Heart right ventricle (tissue), 16 donors: ENCODE measurements at regions not wholly inside any gene's neighbourhood (a gene's known extent, or its start where the extent isn't known, plus 50 kb on each side); places are given as distances from the start of the nearest gene placed in this dataset.
A peak's percentile ranks its signal among the peaks of the same experiment; 100 is the strongest.

Experiments
- ATAC-seq, 8 donors: fragments of 200-7000 bp; cut with Tn5 transposase; one replicate each; pipeline ENCODE4 v1.9.1; 2020; ENCODE audit warnings: mild to moderate bottlenecking in 8 of 8, moderate library complexity in 8 of 8, moderate number of reproducible peaks in 1 of 8
- DNase-seq, 2 donors: peaks; one replicate each; pipeline ENCODE4 v3.0.0-alpha.2; 2020
- H3K27ac ChIP-seq, 10 donors: fragments of 200-600 bp; sonication (generic) in 2 of 10; one replicate each; pipeline versions ENCODE4 v1.5.0 to v1.8.0; 2020 to 2022; ENCODE audit warnings: mild to moderate bottlenecking in 3 of 10
- H3K27me3 ChIP-seq, 7 donors: fragments of 200-600 bp; one replicate each; pipeline ENCODE4 v1.8.0; 2021 to 2022; ENCODE audit warnings: mild to moderate bottlenecking in 2 of 7
- H3K36me3 ChIP-seq, 9 donors: fragments of 200-600 bp; sonication (generic) in 1 of 9; one replicate each; pipeline versions ENCODE4 v1.5.0 to v1.8.0; 2020 to 2022; ENCODE audit warnings: mild to moderate bottlenecking in 2 of 9
- H3K4me1 ChIP-seq, 9 donors: fragments of 200-600 bp; sonication (generic) in 1 of 9; one replicate each; pipeline versions ENCODE4 v1.5.0 to v1.8.0; 2020 to 2022; ENCODE audit warnings: mild to moderate bottlenecking in 4 of 9
- H3K4me3 ChIP-seq, 10 donors: fragments of 200-600 bp; sonication (generic) in 2 of 10; one replicate each; pipeline versions ENCODE4 v1.5.0 to v1.8.0; 2020 to 2022; ENCODE audit warnings: mild to moderate bottlenecking in 7 of 10, moderate library complexity in 2 of 10
- H3K9me3 ChIP-seq, 11 donors: fragments of 200-600 bp in 10 of 11; sonication (generic) in 2 of 11; one replicate each; pipeline versions ENCODE4 v1.5.0 to v1.8.0; 2013 to 2022; ENCODE audit warnings: mild to moderate bottlenecking in 2 of 11, control low read depth in 1 of 11, moderate library complexity in 1 of 11
- WGBS, 2 donors: extraction: QIAGEN DNeasy Blood & Tissue Kit; methylation state at CpG; one replicate each; pipeline ENCODE4 v1.1.7; 2013; ENCODE audit warnings: inconsistent platforms in 1 of 2; 5-methylcytosine and 5-hydroxymethylcytosine counted together
- intact Hi-C, 10 donors: fragments of 100-400 bp; cut with DNase I; formaldehyde crosslinking; loops; one replicate each; pipeline versions ENCODE4 v1.11.1 to v1.14.2; 2022
- TF ChIP-seq, protein P1 (sequence below), 9 donors: fragments of 200-600 bp; sonication (generic) in 2 of 9; IDR thresholded peaks; one replicate each; pipeline versions ENCODE4 v1.5.0 to v1.8.0; 2021 to 2022; ENCODE audit warnings: antibody characterized with exemption in 9 of 9, mild to moderate bottlenecking in 5 of 9, moderate library complexity in 1 of 9
- donor health status: Arrhythmogenic right ventricular cardiomyopathy.
- donor health status: ischemic (EF 13 %, LVEDD 7.1; RV severe dilation, severe dysfunction).
- donor health status: healthy with polysubstance abuse.
- donor health status: DM: no; HTN: yes; CAD: no.
- donor health status: DM: no; HTN: no; CAD: no.
- donor health status: ischemic (EF 25% LVEDD 6.9; RV normal size, moderate dysfunction).
- donor health status: ischemic (EF 25% LVEDD 5.7; RV mildly dilated, moderate dysfunction).
- donor health status: healthy.
- donor health status: DM: yes; HTN: yes; CAD: no.
- donor health status: Ischemic cardiomyopathy.
- donor health status: ischemic (EF 35%, LVEDD 5.7; RV mildly dilated, moderate dysfunction).
- donor health status: nonischemic (EF 11% LVEDD 7.7; RV severe dilation, severe dysfunction).
- donor health status: DM: yes; HTN: yes; CAD: no.
- donor health status: PGD.
- donor health status: ischemic (EF 29% LVEDD 5.4; RV normal size, mild dysfunction).
- donor health status: nonischemic (EF 23%, LVEDD 6.1; RV moderate dilation, normal function).

DNA sequence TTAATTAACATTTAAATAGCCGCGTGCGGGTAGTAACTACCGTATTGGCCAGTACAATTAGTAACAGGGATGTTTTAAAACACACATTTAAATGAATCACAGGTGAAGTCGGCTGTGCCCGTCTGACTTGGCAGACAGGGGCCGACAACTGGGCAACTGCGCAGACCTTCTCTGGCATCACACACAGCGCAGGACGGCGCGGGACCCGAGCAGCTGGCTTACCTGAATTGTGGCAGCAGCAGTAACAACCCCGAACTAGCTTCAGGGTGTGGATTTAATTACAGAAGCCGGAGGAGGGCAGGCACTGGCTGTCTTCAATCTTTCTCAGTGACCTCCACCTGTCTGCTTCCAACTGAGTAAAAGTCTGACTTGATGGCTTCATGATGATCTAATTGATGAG, 91.7 kb downstream of the DACT2 start:
- Histone ChIP-seq H3K4me1 (peaks cover 0 to 13% (median 0%) of the 10 kb centered on the region in 9 donors), H3K27ac (no peak overlapping the region), H3K27me3 (peaks cover 0 to 57% (median 26%) of the 10 kb centered on the region in 7 donors), H3K36me3 (no peaks in the 10 kb centered on the region), H3K9me3 (no peaks in the 10 kb centered on the region), H3K4me3 (no peak overlapping the region)
- 93% methylated on average over 15 of the region's 15 CpGs for WGBS, 2 donors
- DNase-seq (no peak), ATAC-seq (no peak)
- TF ChIP-seq, protein P1, sequence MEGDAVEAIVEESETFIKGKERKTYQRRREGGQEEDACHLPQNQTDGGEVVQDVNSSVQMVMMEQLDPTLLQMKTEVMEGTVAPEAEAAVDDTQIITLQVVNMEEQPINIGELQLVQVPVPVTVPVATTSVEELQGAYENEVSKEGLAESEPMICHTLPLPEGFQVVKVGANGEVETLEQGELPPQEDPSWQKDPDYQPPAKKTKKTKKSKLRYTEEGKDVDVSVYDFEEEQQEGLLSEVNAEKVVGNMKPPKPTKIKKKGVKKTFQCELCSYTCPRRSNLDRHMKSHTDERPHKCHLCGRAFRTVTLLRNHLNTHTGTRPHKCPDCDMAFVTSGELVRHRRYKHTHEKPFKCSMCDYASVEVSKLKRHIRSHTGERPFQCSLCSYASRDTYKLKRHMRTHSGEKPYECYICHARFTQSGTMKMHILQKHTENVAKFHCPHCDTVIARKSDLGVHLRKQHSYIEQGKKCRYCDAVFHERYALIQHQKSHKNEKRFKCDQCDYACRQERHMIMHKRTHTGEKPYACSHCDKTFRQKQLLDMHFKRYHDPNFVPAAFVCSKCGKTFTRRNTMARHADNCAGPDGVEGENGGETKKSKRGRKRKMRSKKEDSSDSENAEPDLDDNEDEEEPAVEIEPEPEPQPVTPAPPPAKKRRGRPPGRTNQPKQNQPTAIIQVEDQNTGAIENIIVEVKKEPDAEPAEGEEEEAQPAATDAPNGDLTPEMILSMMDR (IDR thresholded peaks at IDR 0.05), result no peak
- intact Hi-C loops, result loop anchor here in 1 of 10 donors (10.0 kb wide), 1 partner anchor 97 kb away; no protein-coding TSS in a partner anchor

DNA sequence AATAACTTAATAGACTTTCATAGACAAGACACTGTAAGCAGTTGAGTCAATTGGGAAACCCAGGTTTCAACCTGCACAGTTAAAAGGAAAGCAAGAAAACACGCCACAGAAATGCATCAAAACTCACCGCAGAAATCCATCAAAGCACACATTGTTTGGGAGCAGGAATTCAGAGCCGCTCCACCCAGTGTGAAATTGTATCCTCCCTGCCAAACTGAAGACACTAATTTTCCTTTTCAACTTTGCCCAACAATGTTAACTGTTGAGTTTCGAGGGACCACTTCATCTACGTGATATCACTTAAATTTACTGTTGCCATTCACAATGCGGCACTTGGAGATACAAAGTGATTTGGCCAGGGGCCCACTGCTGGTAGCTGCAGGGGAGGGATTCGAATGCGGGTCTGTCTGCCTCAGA, 92.7 kb downstream of the DACT2 start:
- TF ChIP-seq, protein P1 (IDR thresholded peaks at IDR 0.05), result no peak
- Histone ChIP-seq H3K36me3 (no peaks in the 10 kb centered on the region), H3K4me3 (no peak overlapping the region), H3K9me3 (no peaks in the 10 kb centered on the region), H3K27me3 (peaks cover 0 to 63% (median 31%) of the 10 kb centered on the region in 7 donors), H3K4me1 (peaks cover 0 to 13% (median 0%) of the 10 kb centered on the region in 9 donors), H3K27ac (peak overlapping the region in 5 of 10 donors; percentile 56 to 77 (median 64))
- ATAC-seq (peak in 2 of 8 donors; percentile 23 to 41), DNase-seq (no peak)
- intact Hi-C loops, result loop anchor here in 1 of 10 donors (10.0 kb wide), 1 partner anchor 98 kb away; no protein-coding TSS in a partner anchor
- 53 to 55% methylated on average over 8 of the region's 8 CpGs for WGBS, 2 donors

DNA sequence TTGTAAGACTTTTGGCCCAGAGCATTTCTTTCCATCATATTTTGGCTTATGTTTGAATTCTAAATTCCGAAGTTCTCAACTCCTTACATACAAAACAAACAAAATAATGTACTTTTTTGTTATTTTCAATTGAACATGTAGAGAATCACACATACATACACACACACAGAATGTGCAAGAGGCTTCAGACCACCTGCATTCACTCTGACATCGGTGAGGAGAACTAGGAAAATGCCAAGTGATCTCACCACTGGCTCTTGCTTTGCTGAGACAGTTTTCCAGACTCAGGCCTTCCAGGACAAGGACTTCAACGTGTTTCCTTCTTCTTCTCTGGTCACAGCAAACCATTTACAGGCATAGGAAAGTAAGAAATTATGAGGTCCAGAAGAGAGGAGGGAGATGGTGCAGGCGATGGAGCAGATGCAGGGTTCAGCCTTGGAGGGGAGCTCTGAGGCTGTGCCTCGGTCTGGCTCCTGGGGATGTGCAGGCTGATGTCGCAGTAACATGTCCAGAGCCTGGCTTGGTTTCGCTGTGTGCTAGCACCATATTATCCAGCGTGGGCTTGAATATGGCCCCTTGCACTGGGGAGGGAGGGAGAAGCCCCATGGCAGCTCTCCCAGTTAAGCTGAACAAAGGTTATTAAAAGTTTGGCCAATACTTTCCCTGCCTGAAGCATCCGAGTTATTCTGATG, 93.4 kb downstream of the DACT2 start:
- H3K9me3 ChIP-seq, result no peaks in the 10 kb centered on the region
- TF ChIP-seq, protein P1 (IDR thresholded peaks at IDR 0.05), result no peak
- peaks cover 0 to 64% (median 27%) of the 10 kb centered on the region in 7 donors for H3K27me3 ChIP-seq
- peaks cover 0 to 11% (median 0%) of the 10 kb centered on the region in 9 donors for H3K4me1 ChIP-seq
- intact Hi-C loops, result loop anchor here in 1 of 10 donors (10.0 kb wide), 1 partner anchor 99 kb away; no protein-coding TSS in a partner anchor
- peak overlapping the region in 7 of 10 donors; percentile 33 to 77 (median 62) for H3K27ac ChIP-seq
- WGBS, 2 donors, result 58 to 72% methylated on average over 9 of the region's 9 CpGs
- no peak overlapping the region for H3K4me3 ChIP-seq
- H3K36me3 ChIP-seq, result no peaks in the 10 kb centered on the region
- DNase-seq (no peak), ATAC-seq (peak in 6 of 8 donors; percentile 36 to 63 (median 48))

DNA sequence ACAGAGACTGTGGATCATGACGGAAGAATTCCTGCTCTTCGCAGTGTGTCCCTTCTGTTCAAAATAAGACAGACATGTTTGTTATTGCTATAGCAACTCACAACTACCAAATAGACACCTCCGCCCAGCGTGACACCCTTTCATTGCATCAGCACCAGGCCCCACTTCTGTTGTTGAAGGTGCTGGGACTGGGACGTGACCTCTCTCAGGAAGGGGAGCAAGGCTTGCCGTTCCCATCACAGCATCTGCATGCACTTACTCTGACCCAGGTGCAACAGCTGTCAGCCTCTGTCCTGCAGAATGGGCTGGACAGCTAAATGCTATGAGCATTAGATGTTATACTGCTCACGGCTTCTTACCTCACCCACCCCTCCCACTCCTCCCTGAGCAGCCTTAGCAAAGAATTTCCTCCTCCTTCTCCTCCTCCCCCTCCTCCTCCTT, 94.1 kb downstream of the DACT2 start:
- WGBS, 2 donors, result 33% methylated on average over 7 of the region's 7 CpGs
- Histone ChIP-seq H3K36me3 (no peaks in the 10 kb centered on the region), H3K9me3 (no peaks in the 10 kb centered on the region), H3K27ac (peak overlapping the region in 2 of 10 donors; percentile 25 to 44), H3K27me3 (peaks cover 0 to 61% (median 20%) of the 10 kb centered on the region in 7 donors), H3K4me1 (peaks cover 0 to 11% (median 0%) of the 10 kb centered on the region in 9 donors), H3K4me3 (no peak overlapping the region)
- TF ChIP-seq, protein P1 (IDR thresholded peaks at IDR 0.05), result no peak
- DNase-seq, result peak in 1 of 2 donors; percentile 32
- intact Hi-C loops, result loop anchor here in 1 of 10 donors (10.0 kb wide), 1 partner anchor 99 kb away; no protein-coding TSS in a partner anchor
- ATAC-seq, result peak; percentile 34 to 85 (median 72)
